ENCODE measurements at regions not wholly inside any gene's neighbourhood (a gene's known extent, or its start where the extent isn't known, plus 50 kb on each side); places are given as distances from the start of the nearest gene placed in this dataset.
"Not testable (repeated sequence)": the region's sequence is repeated elsewhere in the genome, so short reads cannot be mapped to it uniquely, and the experiment has no call there.

GRCh38 chr3:151591441-151591840 lies 130.6 kb upstream of the IGSF10 start:
- WGBS, 2 donors: 88 to 93% methylated on average over 1 of the region's 1 CpG
- TF ChIP-seq CTCF (IDR thresholded peaks at IDR 0.05): no peak
- Histone ChIP-seq H3K9me3 (no peaks in the 10 kb centered on the region), H3K36me3 (no peaks in the 10 kb centered on the region), H3K4me3 (no peak overlapping the region), H3K27me3 (no peaks in the 10 kb centered on the region), H3K27ac (no peak overlapping the region), H3K4me1 (no peaks in the 10 kb centered on the region)
- DNase-seq: no peak
- ATAC-seq: no peak
- intact Hi-C loops (cut with DNase I): no loop called here

GRCh38 chr3:151589311-151589710 lies 128.4 kb upstream of the IGSF10 start:
- Histone ChIP-seq H3K36me3 (no peaks in the 10 kb centered on the region), H3K27me3 (no peaks in the 10 kb centered on the region), H3K27ac (no peak overlapping the region), H3K4me3 (no peak overlapping the region), H3K9me3 (no peaks in the 10 kb centered on the region), H3K4me1 (no peaks in the 10 kb centered on the region)
- intact Hi-C loops (cut with DNase I): no loop called here
- ATAC-seq: no peak
- TF ChIP-seq CTCF (IDR thresholded peaks at IDR 0.05): no peak
- no peak for DNase-seq
- 70 to 77% methylated on average over 3 of the region's 3 CpGs for WGBS, 2 donors

GRCh38 chr3:151587659-151588058 lies 126.8 kb upstream of the IGSF10 start:
- H3K27me3 ChIP-seq; H3K4me3 ChIP-seq; H3K27ac ChIP-seq; ATAC-seq; intact Hi-C loops (cut with DNase I); DNase-seq; H3K36me3 ChIP-seq; H3K9me3 ChIP-seq; H3K4me1 ChIP-seq: not testable (repeated sequence)
- WGBS, 2 donors: 89 to 91% methylated on average over 1 of the region's 1 CpG

- Histone ChIP-seq H3K27me3 (no peaks in the 10 kb centered on the region), H3K4me1 (no peaks in the 10 kb centered on the region), H3K4me3 (no peak overlapping the region), H3K36me3 (no peaks in the 10 kb centered on the region), H3K27ac (no peak overlapping the region), H3K9me3 (peaks cover 0 to under 1% (median 0%) of the 10 kb centered on the region in 11 donors)
- 71 to 76% methylated on average over 2 of the region's 2 CpGs for WGBS, 2 donors
- no peak for DNase-seq
- TF ChIP-seq CTCF (IDR thresholded peaks at IDR 0.05): no peak
- intact Hi-C loops (cut with DNase I): no loop called here
- no peak for ATAC-seq
Measured at GRCh38 chr3:151584566-151584965, 123.7 kb upstream of the IGSF10 start.

- H3K4me3 ChIP-seq: no peak overlapping the region
- H3K4me1 ChIP-seq: no peaks in the 10 kb centered on the region
- TF ChIP-seq CTCF (IDR thresholded peaks at IDR 0.05): no peak
- intact Hi-C loops (cut with DNase I): no loop called here
- H3K36me3 ChIP-seq: no peaks in the 10 kb centered on the region
- peaks cover 0 to 9% (median 0%) of the 10 kb centered on the region in 11 donors for H3K9me3 ChIP-seq
- peak overlapping the region in 1 of 10 donors; percentile 23 for H3K27ac ChIP-seq
- ATAC-seq (no peak), DNase-seq (no peak)
- 61 to 63% methylated on average over 2 of the region's 2 CpGs for WGBS, 2 donors
- H3K27me3 ChIP-seq: no peaks in the 10 kb centered on the region
Measured at GRCh38 chr3:151581035-151581434, 120.2 kb upstream of the IGSF10 start.
